Suppressor macrophage treated with lipopolysaccharide for 1 hour (primary cell): ENCODE measurements at regions not wholly inside any gene's neighbourhood (a gene's known extent, or its start where the extent isn't known, plus 50 kb on each side); places are given as distances from the start of the nearest gene placed in this dataset.
"Not testable (repeated sequence)": the region's sequence is repeated elsewhere in the genome, so short reads cannot be mapped to it uniquely, and the experiment has no call there.

Experiments
- DNase-seq, 3 donors: peaks; one replicate each; pipeline ENCODE4 v3.0.0-alpha.2; 2020 to 2022

- DNase-seq = no peak
Measured at GRCh38 chr12:65689508-65689907, 134.8 kb upstream of the HMGA2 start.

GRCh38 chr12:65690477-65690876 lies 133.8 kb upstream of the HMGA2 start:
- DNase-seq = no peak

GRCh38 chr12:65694130-65694529 lies 130.2 kb upstream of the HMGA2 start:
- peak; percentile 3 to 34 (median 27) for DNase-seq

GRCh38 chr12:65695113-65695865 lies 129.0 kb upstream of the HMGA2 start:
- DNase-seq = peak; percentile 46 to 63 (median 53)

- no peak for DNase-seq
Measured at GRCh38 chr12:65696227-65696626, 128.1 kb upstream of the HMGA2 start.

- DNase-seq = peak; percentile 53 to 77 (median 76)
Measured at GRCh38 chr12:65699251-65699650, 125.0 kb upstream of the HMGA2 start.

- no peak for DNase-seq
Measured at GRCh38 chr12:65703176-65703575, 121.1 kb upstream of the HMGA2 start.

- DNase-seq = no peak
Measured at GRCh38 chr12:65705380-65705876, 118.9 kb upstream of the HMGA2 start.

GRCh38 chr12:65707051-65707450 lies 117.2 kb upstream of the HMGA2 start:
- DNase-seq = no peak

GRCh38 chr12:65712260-65713004 lies 111.9 kb upstream of the HMGA2 start:
- DNase-seq = no peak

- DNase-seq = no peak
Measured at GRCh38 chr12:65715961-65716360, 108.3 kb upstream of the HMGA2 start.

GRCh38 chr12:65720136-65721130 lies 103.8 kb upstream of the HMGA2 start:
- no peak for DNase-seq

GRCh38 chr12:65721541-65722190 lies 102.6 kb upstream of the HMGA2 start:
- DNase-seq = no peak

GRCh38 chr12:65725376-65725775 lies 98.9 kb upstream of the HMGA2 start:
- no peak for DNase-seq

GRCh38 chr12:65728455-65728847 lies 95.8 kb upstream of the HMGA2 start:
- no peak for DNase-seq

- peak in 1 of 3 donors; percentile 6 for DNase-seq
Measured at GRCh38 chr12:65728848-65729793, 95.2 kb upstream of the HMGA2 start.

- no peak for DNase-seq
Measured at GRCh38 chr12:65731771-65732170, 92.5 kb upstream of the HMGA2 start.

GRCh38 chr12:65733643-65734042 lies 90.6 kb upstream of the HMGA2 start:
- not testable (repeated sequence) for DNase-seq

GRCh38 chr12:65734226-65734625 lies 90.1 kb upstream of the HMGA2 start:
- DNase-seq = no peak

GRCh38 chr12:65739606-65740005 lies 84.7 kb upstream of the HMGA2 start:
- DNase-seq = no peak

- no peak for DNase-seq
Measured at GRCh38 chr12:65740506-65740872, 83.8 kb upstream of the HMGA2 start.
